Right renal cortex interstitium (tissue), 3 donors: ENCODE measurements at regions not wholly inside any gene's neighbourhood (a gene's known extent, or its start where the extent isn't known, plus 50 kb on each side); places are given as distances from the start of the nearest gene placed in this dataset.
"Not testable (repeated sequence)": the region's sequence is repeated elsewhere in the genome, so short reads cannot be mapped to it uniquely, and the experiment has no call there.

Experiments used
- DNase-seq, 3 donors: peaks; one replicate each; pipeline ENCODE4 v3.0.0-alpha.2; 2013; ENCODE audit warnings: low read depth in 3 of 3, low spot score in 2 of 3

- DNase-seq, result no peak
These were observed 182.7 kb downstream of the TAF11L14 start for GRCh38 chr5:17816944-17817343.

GRCh38 chr5:17817990-17818389, 183.7 kb downstream of the TAF11L14 start:
- DNase-seq, result no peak

GRCh38 chr5:17819783-17820182, 185.5 kb downstream of the TAF11L14 start:
- no peak for DNase-seq

GRCh38 chr5:17828681-17829080, 194.4 kb downstream of the TAF11L14 start:
- no peak for DNase-seq

- DNase-seq, result no peak
These were observed 195.2 kb downstream of the TAF11L14 start for GRCh38 chr5:17829456-17829855.

GRCh38 chr5:17831279-17831678, 197.0 kb downstream of the TAF11L14 start:
- no peak for DNase-seq

GRCh38 chr5:17832949-17833745, 198.9 kb downstream of the TAF11L14 start:
- no peak for DNase-seq

GRCh38 chr5:17837757-17838156, 203.5 kb downstream of the TAF11L14 start:
- DNase-seq, result no peak

- no peak for DNase-seq
These were observed 204.2 kb downstream of the TAF11L14 start for GRCh38 chr5:17838469-17838868.

- DNase-seq, result no peak
These were observed 205.6 kb downstream of the TAF11L14 start for GRCh38 chr5:17839848-17840247.

GRCh38 chr5:17846496-17846895, 212.2 kb downstream of the TAF11L14 start:
- no peak for DNase-seq

GRCh38 chr5:17847286-17847685, 213.0 kb downstream of the TAF11L14 start:
- DNase-seq, result no peak

- no peak for DNase-seq
These were observed 217.9 kb downstream of the TAF11L14 start for GRCh38 chr5:17852111-17852510.

- DNase-seq, result no peak
These were observed 218.5 kb downstream of the TAF11L14 start for GRCh38 chr5:17852740-17853139.

- no peak for DNase-seq
These were observed 220.6 kb downstream of the TAF11L14 start for GRCh38 chr5:17854901-17855300.

GRCh38 chr5:17860660-17861315, 226.5 kb downstream of the TAF11L14 start:
- no peak for DNase-seq

GRCh38 chr5:17864903-17865302, 230.6 kb downstream of the TAF11L14 start:
- DNase-seq, result not testable (repeated sequence)

- not testable (repeated sequence) for DNase-seq
These were observed 231.7 kb downstream of the TAF11L14 start for GRCh38 chr5:17865966-17866365.

GRCh38 chr5:17872204-17872603, 237.9 kb downstream of the TAF11L14 start:
- no peak for DNase-seq

- no peak for DNase-seq
These were observed 244.3 kb downstream of the TAF11L14 start for GRCh38 chr5:17878541-17878940.

- DNase-seq, result no peak
These were observed 245.0 kb downstream of the TAF11L14 start for GRCh38 chr5:17879276-17879675.

- DNase-seq, result no peak
These were observed 246.6 kb downstream of the TAF11L14 start for GRCh38 chr5:17880869-17881268.
